ENCODE measurements at regions not wholly inside any gene's neighbourhood (a gene's known extent, or its start where the extent isn't known, plus 50 kb on each side); places are given as distances from the start of the nearest gene placed in this dataset.

- Histone ChIP-seq H3K4me3 (no peak overlapping the region), H3K27me3 (no peaks in the 10 kb centered on the region), H3K9me3 (no peaks in the 10 kb centered on the region), H3K4me1 (no peaks in the 10 kb centered on the region), H3K36me3 (no peaks in the 10 kb centered on the region), H3K27ac (no peak overlapping the region)
- DNase-seq (ENCODE audit: low spot score in 2 of 2), result no peak
- TF ChIP-seq CTCF (IDR thresholded peaks at IDR 0.05), result no peak
- intact Hi-C loops (cut with DNase I), result no loop called here
Measured at GRCh38 chr20:22833851-22834250, 201.3 kb upstream of the SSTR4 start.

- no peak overlapping the region for H3K4me3 ChIP-seq
- H3K4me1 ChIP-seq, result no peaks in the 10 kb centered on the region
- H3K9me3 ChIP-seq, result no peaks in the 10 kb centered on the region
- H3K27me3 ChIP-seq, result no peaks in the 10 kb centered on the region
- no peak for DNase-seq (ENCODE audit: low spot score in 2 of 2)
- H3K27ac ChIP-seq, result no peak overlapping the region
- no peak for TF ChIP-seq CTCF (IDR thresholded peaks at IDR 0.05)
- H3K36me3 ChIP-seq, result no peaks in the 10 kb centered on the region
- intact Hi-C loops (cut with DNase I), result no loop called here
Measured at GRCh38 chr20:22834651-22835256, 200.4 kb upstream of the SSTR4 start.

- TF ChIP-seq CTCF (IDR thresholded peaks at IDR 0.05), result no peak
- no peaks in the 10 kb centered on the region for H3K4me1 ChIP-seq
- no peak for DNase-seq (ENCODE audit: low spot score in 2 of 2)
- intact Hi-C loops (cut with DNase I), result no loop called here
- H3K27me3 ChIP-seq, result no peaks in the 10 kb centered on the region
- no peak overlapping the region for H3K4me3 ChIP-seq
- H3K9me3 ChIP-seq, result no peaks in the 10 kb centered on the region
- H3K27ac ChIP-seq, result no peak overlapping the region
- no peaks in the 10 kb centered on the region for H3K36me3 ChIP-seq
Measured at GRCh38 chr20:22836211-22836610, 198.9 kb upstream of the SSTR4 start.

- Histone ChIP-seq H3K27me3 (no peaks in the 10 kb centered on the region), H3K4me3 (no peak overlapping the region), H3K4me1 (no peaks in the 10 kb centered on the region), H3K9me3 (no peaks in the 10 kb centered on the region), H3K36me3 (no peaks in the 10 kb centered on the region), H3K27ac (no peak overlapping the region)
- intact Hi-C loops (cut with DNase I), result no loop called here
- no peak for TF ChIP-seq CTCF (IDR thresholded peaks at IDR 0.05)
- no peak for DNase-seq (ENCODE audit: low spot score in 2 of 2)
Measured at GRCh38 chr20:22836877-22837276, 198.2 kb upstream of the SSTR4 start.

GRCh38 chr20:22838001-22838400 is 197.1 kb upstream of the SSTR4 start:
- no peaks in the 10 kb centered on the region for H3K9me3 ChIP-seq
- no peaks in the 10 kb centered on the region for H3K36me3 ChIP-seq
- no peak for DNase-seq (ENCODE audit: low spot score in 2 of 2)
- H3K27ac ChIP-seq, result no peak overlapping the region
- H3K27me3 ChIP-seq, result no peaks in the 10 kb centered on the region
- no peak for TF ChIP-seq CTCF (IDR thresholded peaks at IDR 0.05)
- no peaks in the 10 kb centered on the region for H3K4me1 ChIP-seq
- intact Hi-C loops (cut with DNase I), result no loop called here
- no peak overlapping the region for H3K4me3 ChIP-seq

GRCh38 chr20:22841846-22842245 is 193.3 kb upstream of the SSTR4 start:
- H3K4me1 ChIP-seq, result no peaks in the 10 kb centered on the region
- no peak overlapping the region for H3K4me3 ChIP-seq
- TF ChIP-seq CTCF (IDR thresholded peaks at IDR 0.05), result no peak
- no peak for DNase-seq (ENCODE audit: low spot score in 2 of 2)
- H3K36me3 ChIP-seq, result no peaks in the 10 kb centered on the region
- H3K9me3 ChIP-seq, result no peaks in the 10 kb centered on the region
- no peak overlapping the region for H3K27ac ChIP-seq
- intact Hi-C loops (cut with DNase I), result no loop called here
- no peaks in the 10 kb centered on the region for H3K27me3 ChIP-seq
